A549 (cell line): ENCODE measurements at regions not wholly inside any gene's neighbourhood (a gene's known extent, or its start where the extent isn't known, plus 50 kb on each side); places are given as distances from the start of the nearest gene placed in this dataset.
"Not testable (repeated sequence)": the region's sequence is repeated elsewhere in the genome, so short reads cannot be mapped to it uniquely, and the experiment has no call there.

Source experiments
- BHLHE40 ChIP-seq: IDR thresholded peaks from 2 replicates; pipeline ENCODE4 v1.6.1; 2012; ENCODE audit warnings: low read depth, low read length, inconsistent platforms
- CBX8 ChIP-seq: fragments of 200-600 bp; sonication (generic); IDR thresholded peaks from 2 replicates; pipeline ENCODE4 v1.6.1; 2016
- GATA3 ChIP-seq: IDR thresholded peaks from 2 replicates; pipeline ENCODE4 v1.6.1; 2012; ENCODE audit warnings: borderline replicate concordance
- HDAC2 ChIP-seq: fragments of 200-600 bp; sonication (generic); IDR thresholded peaks from 2 replicates; pipeline ENCODE4 v1.6.1; 2016
- JUN ChIP-seq, 2 experiments: fragments of >200 bp; sonication (Bioruptor Twin); formaldehyde crosslinking; IDR thresholded peaks; 2 replicates in 1 of 2; 3 replicates in 1 of 2; pipeline ENCODE4 v1.6.1; 2016 to 2017
- JUNB ChIP-seq: fragments of >200 bp; sonication (Bioruptor Twin); formaldehyde crosslinking; IDR thresholded peaks from 2 replicates; pipeline ENCODE4 v1.6.1; 2016
- MAFK ChIP-seq: fragments of 450-650 bp; IDR thresholded peaks from 2 replicates; pipeline ENCODE4 v1.6.1; 2014; ENCODE audit not compliant: partially characterized antibody
- PHF8 ChIP-seq: fragments of 200-600 bp; sonication (generic); IDR thresholded peaks from 2 replicates; pipeline ENCODE4 v1.6.1; 2016; ENCODE audit warnings: low read depth, mild to moderate bottlenecking, antibody characterized with exemption, moderate library complexity, borderline replicate concordance
- RAD21 ChIP-seq, 2 experiments: fragments of >200 bp in 1 of 2; sonication (Bioruptor Twin) in 1 of 2; formaldehyde crosslinking in 1 of 2; IDR thresholded peaks in 1 of 2; conservative IDR thresholded peaks in 1 of 2; 2 replicates in 1 of 2; 3 replicates in 1 of 2; pipeline ENCODE4 v1.6.1; 2012 to 2018; ENCODE audit warnings: inconsistent platforms in 1 of 2
- TF ChIP-seq, protein P1 (sequence below): fragments of 200-600 bp; sonication (generic); IDR thresholded peaks from 2 replicates; pipeline ENCODE4 v1.6.1; 2016; ENCODE audit warnings: antibody characterized with exemption, mild to moderate bottlenecking, moderate library complexity
- TF ChIP-seq, protein P2 (sequence below): fragments of >200 bp; sonication (Bioruptor Twin); formaldehyde crosslinking; IDR thresholded peaks from 3 replicates; pipeline ENCODE4 v1.5.1; 2016
- TF ChIP-seq, protein P3 (sequence below): fragments of 450-650 bp; IDR thresholded peaks from 2 replicates; pipeline ENCODE4 v1.6.1; 2014; ENCODE audit warnings: antibody characterized with exemption
- TF ChIP-seq, protein P4 (sequence below): IDR thresholded peaks from 2 replicates; pipeline ENCODE4 v1.6.1; 2012; ENCODE audit warnings: low read depth, borderline replicate concordance
- TF ChIP-seq, protein P5 (sequence below): IDR thresholded peaks from 2 replicates; pipeline ENCODE4 v1.6.1; 2012

DNA sequence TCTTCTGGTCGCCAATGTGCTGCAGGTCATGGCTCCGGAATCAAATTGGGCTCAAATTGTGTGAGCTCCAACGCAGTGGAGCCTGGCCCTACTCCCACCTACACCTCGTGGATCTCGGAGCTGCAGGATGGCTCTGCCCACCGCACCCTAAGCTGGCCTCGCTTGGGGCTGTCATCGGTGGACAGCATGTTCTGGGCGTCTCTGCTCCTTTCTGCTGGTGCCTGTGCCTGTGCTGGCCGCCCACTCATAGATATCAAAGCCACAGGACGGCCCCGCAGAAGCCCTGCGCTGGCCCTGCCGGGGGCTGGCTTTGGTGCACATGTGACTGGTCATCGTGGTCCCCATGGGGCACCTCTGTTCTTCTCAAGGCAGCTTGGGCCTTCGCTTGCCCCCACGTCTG is 2943.5 kb upstream of the OR11H1 start:
- TF ChIP-seq, protein P1, sequence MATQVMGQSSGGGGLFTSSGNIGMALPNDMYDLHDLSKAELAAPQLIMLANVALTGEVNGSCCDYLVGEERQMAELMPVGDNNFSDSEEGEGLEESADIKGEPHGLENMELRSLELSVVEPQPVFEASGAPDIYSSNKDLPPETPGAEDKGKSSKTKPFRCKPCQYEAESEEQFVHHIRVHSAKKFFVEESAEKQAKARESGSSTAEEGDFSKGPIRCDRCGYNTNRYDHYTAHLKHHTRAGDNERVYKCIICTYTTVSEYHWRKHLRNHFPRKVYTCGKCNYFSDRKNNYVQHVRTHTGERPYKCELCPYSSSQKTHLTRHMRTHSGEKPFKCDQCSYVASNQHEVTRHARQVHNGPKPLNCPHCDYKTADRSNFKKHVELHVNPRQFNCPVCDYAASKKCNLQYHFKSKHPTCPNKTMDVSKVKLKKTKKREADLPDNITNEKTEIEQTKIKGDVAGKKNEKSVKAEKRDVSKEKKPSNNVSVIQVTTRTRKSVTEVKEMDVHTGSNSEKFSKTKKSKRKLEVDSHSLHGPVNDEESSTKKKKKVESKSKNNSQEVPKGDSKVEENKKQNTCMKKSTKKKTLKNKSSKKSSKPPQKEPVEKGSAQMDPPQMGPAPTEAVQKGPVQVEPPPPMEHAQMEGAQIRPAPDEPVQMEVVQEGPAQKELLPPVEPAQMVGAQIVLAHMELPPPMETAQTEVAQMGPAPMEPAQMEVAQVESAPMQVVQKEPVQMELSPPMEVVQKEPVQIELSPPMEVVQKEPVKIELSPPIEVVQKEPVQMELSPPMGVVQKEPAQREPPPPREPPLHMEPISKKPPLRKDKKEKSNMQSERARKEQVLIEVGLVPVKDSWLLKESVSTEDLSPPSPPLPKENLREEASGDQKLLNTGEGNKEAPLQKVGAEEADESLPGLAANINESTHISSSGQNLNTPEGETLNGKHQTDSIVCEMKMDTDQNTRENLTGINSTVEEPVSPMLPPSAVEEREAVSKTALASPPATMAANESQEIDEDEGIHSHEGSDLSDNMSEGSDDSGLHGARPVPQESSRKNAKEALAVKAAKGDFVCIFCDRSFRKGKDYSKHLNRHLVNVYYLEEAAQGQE = not testable (repeated sequence)
- TF ChIP-seq, protein P2, sequence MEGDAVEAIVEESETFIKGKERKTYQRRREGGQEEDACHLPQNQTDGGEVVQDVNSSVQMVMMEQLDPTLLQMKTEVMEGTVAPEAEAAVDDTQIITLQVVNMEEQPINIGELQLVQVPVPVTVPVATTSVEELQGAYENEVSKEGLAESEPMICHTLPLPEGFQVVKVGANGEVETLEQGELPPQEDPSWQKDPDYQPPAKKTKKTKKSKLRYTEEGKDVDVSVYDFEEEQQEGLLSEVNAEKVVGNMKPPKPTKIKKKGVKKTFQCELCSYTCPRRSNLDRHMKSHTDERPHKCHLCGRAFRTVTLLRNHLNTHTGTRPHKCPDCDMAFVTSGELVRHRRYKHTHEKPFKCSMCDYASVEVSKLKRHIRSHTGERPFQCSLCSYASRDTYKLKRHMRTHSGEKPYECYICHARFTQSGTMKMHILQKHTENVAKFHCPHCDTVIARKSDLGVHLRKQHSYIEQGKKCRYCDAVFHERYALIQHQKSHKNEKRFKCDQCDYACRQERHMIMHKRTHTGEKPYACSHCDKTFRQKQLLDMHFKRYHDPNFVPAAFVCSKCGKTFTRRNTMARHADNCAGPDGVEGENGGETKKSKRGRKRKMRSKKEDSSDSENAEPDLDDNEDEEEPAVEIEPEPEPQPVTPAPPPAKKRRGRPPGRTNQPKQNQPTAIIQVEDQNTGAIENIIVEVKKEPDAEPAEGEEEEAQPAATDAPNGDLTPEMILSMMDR = not testable (repeated sequence)
- TF ChIP-seq, protein P3, sequence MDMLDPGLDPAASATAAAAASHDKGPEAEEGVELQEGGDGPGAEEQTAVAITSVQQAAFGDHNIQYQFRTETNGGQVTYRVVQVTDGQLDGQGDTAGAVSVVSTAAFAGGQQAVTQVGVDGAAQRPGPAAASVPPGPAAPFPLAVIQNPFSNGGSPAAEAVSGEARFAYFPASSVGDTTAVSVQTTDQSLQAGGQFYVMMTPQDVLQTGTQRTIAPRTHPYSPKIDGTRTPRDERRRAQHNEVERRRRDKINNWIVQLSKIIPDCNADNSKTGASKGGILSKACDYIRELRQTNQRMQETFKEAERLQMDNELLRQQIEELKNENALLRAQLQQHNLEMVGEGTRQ = not testable (repeated sequence)
- not testable (repeated sequence) for TF ChIP-seq GATA3; HDAC2; MAFK; BHLHE40; JUN (IDR thresholded peaks at IDR 0.05); JUNB; RAD21 (conservative IDR thresholded peaks at IDR 0.05 in 1 of 2, IDR thresholded peaks at IDR 0.05 in 1 of 2); CBX8; PHF8
- TF ChIP-seq, protein P4, sequence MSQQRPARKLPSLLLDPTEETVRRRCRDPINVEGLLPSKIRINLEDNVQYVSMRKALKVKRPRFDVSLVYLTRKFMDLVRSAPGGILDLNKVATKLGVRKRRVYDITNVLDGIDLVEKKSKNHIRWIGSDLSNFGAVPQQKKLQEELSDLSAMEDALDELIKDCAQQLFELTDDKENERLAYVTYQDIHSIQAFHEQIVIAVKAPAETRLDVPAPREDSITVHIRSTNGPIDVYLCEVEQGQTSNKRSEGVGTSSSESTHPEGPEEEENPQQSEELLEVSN = not testable (repeated sequence)
- TF ChIP-seq, protein P5, sequence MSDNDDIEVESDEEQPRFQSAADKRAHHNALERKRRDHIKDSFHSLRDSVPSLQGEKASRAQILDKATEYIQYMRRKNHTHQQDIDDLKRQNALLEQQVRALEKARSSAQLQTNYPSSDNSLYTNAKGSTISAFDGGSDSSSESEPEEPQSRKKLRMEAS = not testable (repeated sequence)
